NCI-H524 treated with DMSO at 0.1 percent for 48 hours (cell line): ENCODE measurements at regions not wholly inside any gene's neighbourhood (a gene's known extent, or its start where the extent isn't known, plus 50 kb on each side); places are given as distances from the start of the nearest gene placed in this dataset.
"Not testable (repeated sequence)": the region's sequence is repeated elsewhere in the genome, so short reads cannot be mapped to it uniquely, and the experiment has no call there.

Source experiments
- DNase-seq: peaks from one replicate; lab custom pipeline; 2025; lab: John Stamatoyannopoulos, UW

- DNase-seq, result not testable (repeated sequence)
Observed at GRCh38 chr2:154582694-154583093, 115.8 kb upstream of the KCNJ3 start.

GRCh38 chr2:154583274-154583673, 115.2 kb upstream of the KCNJ3 start:
- DNase-seq, result not testable (repeated sequence)

GRCh38 chr2:154587739-154588138, 110.8 kb upstream of the KCNJ3 start:
- no peak for DNase-seq

- DNase-seq, result no peak
Observed at GRCh38 chr2:154588838-154589237, 109.7 kb upstream of the KCNJ3 start.

GRCh38 chr2:154589514-154589913, 109.0 kb upstream of the KCNJ3 start:
- no peak for DNase-seq

DNA sequence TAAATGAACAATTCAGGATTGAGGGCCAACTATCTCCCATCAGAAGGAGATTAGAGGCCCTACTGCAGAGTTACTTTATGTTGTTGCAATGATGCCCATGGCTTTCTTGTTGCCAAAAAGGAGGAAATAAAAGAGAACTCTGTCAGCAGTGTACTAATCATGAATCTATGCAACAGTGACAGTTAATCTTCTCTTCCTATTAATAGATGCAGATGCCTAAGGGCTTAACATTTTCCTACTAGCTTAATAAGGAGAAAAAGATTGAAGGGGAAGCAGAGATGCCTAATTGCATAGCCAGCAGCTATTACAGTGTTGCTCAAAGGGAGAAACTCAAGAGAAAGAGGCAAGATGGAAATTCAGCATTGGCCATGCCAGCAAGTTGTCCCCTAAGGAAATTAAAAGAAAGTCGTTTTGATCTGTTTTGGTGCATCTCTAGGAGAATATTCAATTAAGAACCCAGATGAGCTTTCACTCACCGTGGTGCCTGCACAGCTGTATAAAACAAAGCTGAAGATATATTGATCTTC, 107.1 kb upstream of the KCNJ3 start:
- no peak for DNase-seq

GRCh38 chr2:154599189-154599588, 99.3 kb upstream of the KCNJ3 start:
- no peak for DNase-seq

DNA sequence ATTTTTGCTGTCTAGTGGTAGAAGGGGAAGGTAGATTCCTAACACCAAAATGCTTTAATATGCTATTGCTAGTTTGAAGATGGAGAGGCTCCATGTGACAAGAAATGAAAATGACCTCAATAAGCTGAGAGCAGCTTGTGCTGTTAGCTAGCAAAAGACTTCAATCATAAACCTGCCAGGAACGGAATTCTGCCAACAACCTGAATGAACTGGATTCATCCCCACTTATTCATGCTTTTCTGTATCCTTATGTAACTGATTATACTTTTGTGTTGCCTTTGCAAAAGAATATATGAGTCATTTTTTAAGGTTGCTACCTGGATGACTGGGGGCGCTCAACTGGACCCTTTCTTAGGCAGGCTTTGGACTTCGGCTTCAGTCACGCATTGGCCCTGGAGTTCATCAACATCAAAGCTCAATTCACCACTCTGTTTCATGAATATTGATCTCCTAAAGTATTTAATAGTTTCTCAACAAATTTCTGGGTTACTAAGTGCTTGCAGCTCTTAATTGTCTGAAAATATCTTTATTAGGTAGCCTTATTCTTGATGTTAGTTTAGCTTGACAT, 97.5 kb upstream of the KCNJ3 start:
- no peak for DNase-seq

GRCh38 chr2:154603682-154604081, 94.8 kb upstream of the KCNJ3 start:
- DNase-seq, result no peak

- no peak for DNase-seq
Observed at GRCh38 chr2:154608438-154608837, 90.1 kb upstream of the KCNJ3 start.

DNA sequence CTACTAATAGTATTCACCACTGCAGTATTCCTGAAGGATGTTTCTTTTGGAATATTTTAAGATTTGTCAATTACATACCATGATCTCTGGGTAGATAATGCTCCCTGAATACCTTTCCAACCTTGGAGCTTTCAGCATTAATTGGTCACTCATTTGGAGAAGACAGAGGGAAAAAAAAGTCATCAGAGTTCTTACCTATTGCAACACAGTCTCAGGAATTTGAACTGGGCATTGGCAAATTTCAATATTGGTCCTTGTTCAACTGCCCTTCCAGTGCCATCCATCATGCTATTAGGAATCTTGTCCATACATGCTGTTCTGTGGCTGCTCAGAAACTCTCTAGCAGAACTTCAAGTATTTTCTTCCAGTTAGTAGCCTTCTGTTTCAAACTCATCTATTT, 83.6 kb upstream of the KCNJ3 start:
- no peak for DNase-seq

- DNase-seq, result no peak
Observed at GRCh38 chr2:154616659-154617058, 81.8 kb upstream of the KCNJ3 start.

DNA sequence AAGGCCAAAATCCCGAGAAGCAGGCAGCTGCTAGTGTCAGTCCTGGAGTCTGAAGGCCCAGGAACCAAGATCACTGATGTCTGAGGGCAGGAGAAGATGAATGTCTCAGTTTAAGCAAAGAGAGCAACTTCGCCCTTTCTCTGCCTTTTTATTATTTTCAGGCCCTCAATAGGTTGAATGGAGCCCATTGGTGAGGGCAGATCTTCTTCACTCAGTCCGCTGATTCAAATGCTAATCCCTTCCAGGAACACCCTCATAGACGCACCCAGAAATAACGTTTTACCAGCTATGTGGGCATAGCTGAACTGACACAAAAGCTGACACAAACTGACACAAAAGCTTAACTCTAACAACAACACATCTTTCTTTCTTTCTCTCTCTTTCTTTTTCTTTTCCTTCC, 78.0 kb upstream of the KCNJ3 start:
- DNase-seq, result no peak

GRCh38 chr2:154623819-154624218, 74.7 kb upstream of the KCNJ3 start:
- peak; percentile 48 for DNase-seq

DNA sequence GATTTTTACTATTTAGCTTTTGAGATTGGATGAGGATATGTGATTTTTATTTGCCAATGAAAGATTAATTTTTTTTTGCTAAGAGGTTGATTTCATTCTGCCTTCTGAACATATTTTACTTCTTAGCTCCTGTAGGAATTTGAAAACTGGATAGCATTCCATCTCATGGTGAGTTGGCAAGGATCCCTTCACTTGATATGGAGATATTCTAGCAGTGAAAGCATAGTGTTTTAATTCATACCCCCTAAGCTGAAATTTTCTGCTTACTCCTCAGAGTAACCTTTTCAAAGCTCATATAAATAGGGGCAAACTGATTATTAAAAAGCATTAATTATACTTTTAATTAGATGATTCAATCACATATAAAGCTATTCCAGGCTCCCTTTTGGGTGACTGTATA, 61.0 kb upstream of the KCNJ3 start:
- DNase-seq, result no peak

DNA sequence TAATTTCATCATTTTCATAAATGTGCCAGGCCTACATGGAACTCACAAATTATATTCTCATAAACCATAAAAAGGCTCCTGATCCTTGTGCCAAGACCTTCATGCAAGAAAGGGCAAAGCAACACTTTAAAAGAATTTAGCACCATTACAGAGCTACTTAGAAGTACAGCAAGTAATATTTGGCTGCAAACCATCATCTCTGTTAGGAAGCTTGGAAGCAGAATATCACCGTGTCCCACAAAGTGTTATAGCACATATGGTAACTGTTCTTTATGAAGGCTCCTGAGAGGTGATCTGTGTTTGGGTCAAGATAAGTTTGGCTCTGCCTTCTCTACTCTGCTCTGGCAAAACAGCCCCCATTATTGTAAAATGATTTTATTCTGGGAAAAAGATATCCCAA, 59.7 kb upstream of the KCNJ3 start:
- no peak for DNase-seq

DNA sequence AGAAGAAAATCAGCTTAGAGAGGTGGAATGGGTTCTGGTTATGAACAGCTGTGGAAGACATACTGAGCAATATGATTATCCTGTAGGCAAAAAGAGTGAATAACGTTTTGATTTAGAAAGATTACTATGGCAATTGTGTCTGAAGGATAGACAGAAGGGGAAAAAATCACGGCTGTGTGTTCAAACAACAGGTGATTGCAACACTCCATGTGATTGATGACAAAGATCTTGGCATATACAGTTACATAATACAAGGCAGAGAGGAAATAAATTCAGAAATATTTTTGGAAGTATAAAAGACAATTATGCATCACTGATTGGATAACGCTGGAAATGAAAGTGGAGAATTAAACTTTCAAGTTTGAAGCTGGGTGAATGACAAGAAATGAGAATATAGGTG, 58.5 kb upstream of the KCNJ3 start:
- no peak for DNase-seq
